ENCODE measurements at regions not wholly inside any gene's neighbourhood (a gene's known extent, or its start where the extent isn't known, plus 50 kb on each side); places are given as distances from the start of the nearest gene placed in this dataset.

DNA sequence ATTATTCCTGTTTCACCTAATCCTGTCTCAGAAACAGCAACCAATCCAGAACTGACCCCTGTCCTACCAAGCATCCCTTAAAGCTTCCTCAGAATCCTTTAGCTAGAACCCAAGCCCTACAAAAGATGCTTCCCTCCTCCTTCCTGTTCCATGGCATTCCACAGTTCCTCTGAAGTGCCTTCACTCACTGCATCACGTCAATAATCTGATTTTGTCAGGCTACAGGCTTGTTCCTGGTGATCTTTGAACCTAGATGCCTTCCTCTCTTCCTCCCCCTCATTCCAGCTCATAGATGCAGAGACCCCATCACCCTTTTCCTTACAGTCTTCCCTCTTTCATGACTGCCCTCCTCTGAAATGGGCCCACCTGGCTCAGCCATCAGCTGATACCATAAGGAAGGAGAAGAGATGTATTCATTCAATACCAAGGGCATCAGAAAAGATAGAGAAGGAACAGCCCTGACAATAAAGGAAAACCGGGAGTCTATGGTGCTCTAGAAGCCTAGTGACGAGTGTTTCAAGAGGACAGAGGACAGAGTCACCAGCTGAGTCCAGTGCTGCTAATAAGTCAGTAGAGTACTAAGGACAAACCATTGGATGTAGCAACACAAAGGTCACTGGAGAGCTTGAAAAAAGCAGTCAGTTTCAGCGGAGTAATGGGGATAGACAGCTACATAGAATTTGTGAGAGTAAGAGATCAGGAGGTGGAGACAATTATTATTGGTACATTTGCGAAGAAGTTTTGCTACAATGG is 62.5 kb upstream of the SPDEF start:
- Histone ChIP-seq H3K27me3 (no peaks in the 10 kb centered on the region), H3K36me3 (no peaks in the 10 kb centered on the region), H3K27ac (no peak overlapping the region), H3K4me3 (no peak overlapping the region), H3K4me1 (no peaks in the 10 kb centered on the region), H3K9me3 (no peaks in the 10 kb centered on the region)
- TF ChIP-seq, protein P1, sequence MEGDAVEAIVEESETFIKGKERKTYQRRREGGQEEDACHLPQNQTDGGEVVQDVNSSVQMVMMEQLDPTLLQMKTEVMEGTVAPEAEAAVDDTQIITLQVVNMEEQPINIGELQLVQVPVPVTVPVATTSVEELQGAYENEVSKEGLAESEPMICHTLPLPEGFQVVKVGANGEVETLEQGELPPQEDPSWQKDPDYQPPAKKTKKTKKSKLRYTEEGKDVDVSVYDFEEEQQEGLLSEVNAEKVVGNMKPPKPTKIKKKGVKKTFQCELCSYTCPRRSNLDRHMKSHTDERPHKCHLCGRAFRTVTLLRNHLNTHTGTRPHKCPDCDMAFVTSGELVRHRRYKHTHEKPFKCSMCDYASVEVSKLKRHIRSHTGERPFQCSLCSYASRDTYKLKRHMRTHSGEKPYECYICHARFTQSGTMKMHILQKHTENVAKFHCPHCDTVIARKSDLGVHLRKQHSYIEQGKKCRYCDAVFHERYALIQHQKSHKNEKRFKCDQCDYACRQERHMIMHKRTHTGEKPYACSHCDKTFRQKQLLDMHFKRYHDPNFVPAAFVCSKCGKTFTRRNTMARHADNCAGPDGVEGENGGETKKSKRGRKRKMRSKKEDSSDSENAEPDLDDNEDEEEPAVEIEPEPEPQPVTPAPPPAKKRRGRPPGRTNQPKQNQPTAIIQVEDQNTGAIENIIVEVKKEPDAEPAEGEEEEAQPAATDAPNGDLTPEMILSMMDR (IDR thresholded peaks at IDR 0.05): no peak
- no peak for ATAC-seq
- intact Hi-C loops (cut with DNase I): no loop called here
- 86 to 91% methylated on average over 5 of the region's 5 CpGs for WGBS, 2 donors
- DNase-seq: no peak
- no peak for FAIRE-seq

DNA sequence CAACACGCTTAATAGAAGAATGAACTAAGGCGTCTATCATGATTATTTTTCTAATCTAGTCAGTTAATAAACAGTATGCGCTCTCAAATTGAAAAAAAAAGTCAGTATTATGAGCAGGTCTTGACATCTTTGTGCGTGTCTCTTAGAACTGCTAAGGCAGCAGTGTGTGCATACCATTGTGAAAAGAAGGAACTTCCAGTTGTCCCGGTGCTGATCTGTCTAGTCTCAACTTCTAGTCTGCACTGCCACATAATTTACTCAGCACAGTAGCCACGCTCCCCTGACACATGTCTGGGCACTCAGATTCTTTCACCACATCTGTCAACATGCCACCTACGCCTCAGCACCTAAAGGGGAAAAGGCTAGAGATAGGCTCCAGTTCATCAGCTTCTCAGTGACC is 61.1 kb upstream of the SPDEF start:
- Histone ChIP-seq H3K9me3 (no peaks in the 10 kb centered on the region), H3K27me3 (no peaks in the 10 kb centered on the region), H3K4me1 (no peaks in the 10 kb centered on the region), H3K36me3 (no peaks in the 10 kb centered on the region), H3K4me3 (no peak overlapping the region), H3K27ac (no peak overlapping the region)
- FAIRE-seq (no peak), DNase-seq (no peak), ATAC-seq (no peak)
- intact Hi-C loops (cut with DNase I): no loop called here
- 91 to 95% methylated on average over 7 of the region's 7 CpGs for WGBS, 2 donors
- TF ChIP-seq, protein P1 (IDR thresholded peaks at IDR 0.05): no peak

DNA sequence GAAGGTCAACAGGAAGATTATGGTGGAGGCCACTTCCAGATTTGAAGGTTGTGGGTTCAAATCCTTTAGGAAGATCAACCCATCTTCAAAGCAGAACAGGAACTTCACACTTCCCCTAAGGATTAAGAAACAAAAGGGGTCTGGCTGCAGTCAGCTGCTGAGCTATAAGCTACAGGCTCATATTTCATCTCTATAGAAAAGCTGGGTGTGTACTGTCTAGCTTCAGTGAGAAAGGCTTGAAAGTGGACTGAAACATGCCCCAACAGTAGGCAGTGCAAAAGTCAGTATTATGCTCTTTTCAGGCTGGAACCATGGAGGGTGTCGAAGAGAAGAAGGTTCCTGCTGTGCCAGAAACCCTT is 60.1 kb upstream of the SPDEF start:
- Histone ChIP-seq H3K4me1 (peaks cover 0 to 3% (median 0%) of the 10 kb centered on the region in 3 donors), H3K27me3 (no peaks in the 10 kb centered on the region), H3K27ac (no peak overlapping the region), H3K36me3 (no peaks in the 10 kb centered on the region), H3K9me3 (no peaks in the 10 kb centered on the region), H3K4me3 (no peak overlapping the region)
- intact Hi-C loops (cut with DNase I): no loop called here
- TF ChIP-seq, protein P1 (IDR thresholded peaks at IDR 0.05): no peak
- WGBS, 2 donors: 97 to 100% methylated on average over 1 of the region's 1 CpG
- FAIRE-seq (no peak), DNase-seq (no peak), ATAC-seq (no peak)

DNA sequence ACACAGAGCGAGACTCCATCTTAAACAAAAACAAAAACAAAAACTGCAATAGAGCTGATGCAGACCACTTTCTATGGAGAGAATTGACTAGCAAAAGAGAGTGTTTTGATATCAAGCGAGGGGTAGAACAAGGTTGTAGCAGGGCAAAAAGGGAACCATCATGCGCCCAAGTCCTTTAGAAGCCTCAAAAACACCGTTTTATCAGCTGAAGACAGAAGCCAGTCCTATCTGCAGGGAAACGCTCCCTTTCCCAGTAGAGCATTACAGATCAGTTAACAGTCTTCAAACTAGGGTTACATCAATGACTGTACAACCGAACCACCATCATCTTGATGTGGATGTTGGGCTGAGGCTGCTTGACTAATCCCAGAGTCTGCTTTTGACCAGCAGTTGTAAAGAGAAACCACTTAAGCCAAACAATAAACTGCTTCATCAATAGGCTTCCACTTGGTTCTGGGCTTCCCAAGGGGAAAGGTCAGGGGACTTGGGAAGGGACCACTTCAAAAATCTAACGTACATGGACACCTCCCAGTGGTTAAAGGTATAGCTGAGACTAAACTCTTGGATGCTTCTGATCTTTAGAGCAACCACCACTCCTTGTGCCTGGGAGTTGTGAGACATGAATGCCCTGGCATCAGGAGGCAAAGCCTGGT is 59.6 kb upstream of the SPDEF start:
- Histone ChIP-seq H3K9me3 (no peaks in the 10 kb centered on the region), H3K4me1 (peaks cover 0 to 6% (median under 1%) of the 10 kb centered on the region in 3 donors), H3K27ac (no peak overlapping the region), H3K36me3 (no peaks in the 10 kb centered on the region), H3K4me3 (no peak overlapping the region), H3K27me3 (no peaks in the 10 kb centered on the region)
- DNase-seq (no peak), FAIRE-seq (no peak), ATAC-seq (no peak)
- WGBS, 2 donors: 91 to 92% methylated on average over 7 of the region's 7 CpGs
- intact Hi-C loops (cut with DNase I): no loop called here
- TF ChIP-seq, protein P1 (IDR thresholded peaks at IDR 0.05): no peak

All from pancreas (tissue), 10 donors.